ENCODE measurements at regions not wholly inside any gene's neighbourhood (a gene's known extent, or its start where the extent isn't known, plus 50 kb on each side); places are given as distances from the start of the nearest gene placed in this dataset.

DNA sequence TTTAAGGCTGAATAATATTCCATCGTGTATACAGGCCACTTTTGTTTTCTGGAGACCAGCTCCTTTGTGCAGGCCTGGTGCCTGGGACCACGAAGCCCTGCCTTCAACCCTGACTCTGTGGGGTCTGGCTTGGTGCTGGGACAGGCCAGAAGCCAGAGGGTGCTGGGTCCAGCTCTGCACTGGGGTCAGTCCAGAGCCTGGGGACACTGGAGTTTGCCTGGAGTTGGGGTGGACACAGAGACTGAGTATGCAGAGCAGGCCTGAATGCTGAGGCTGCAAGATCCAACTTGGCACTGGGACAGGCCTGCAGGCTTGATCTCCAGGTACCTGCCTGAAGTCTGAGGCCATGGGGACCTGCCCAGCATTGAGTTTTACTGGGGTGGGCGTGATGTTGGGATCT, 558.8 kb upstream of the CNTNAP2 start:
- TF ChIP-seq, protein P1, sequence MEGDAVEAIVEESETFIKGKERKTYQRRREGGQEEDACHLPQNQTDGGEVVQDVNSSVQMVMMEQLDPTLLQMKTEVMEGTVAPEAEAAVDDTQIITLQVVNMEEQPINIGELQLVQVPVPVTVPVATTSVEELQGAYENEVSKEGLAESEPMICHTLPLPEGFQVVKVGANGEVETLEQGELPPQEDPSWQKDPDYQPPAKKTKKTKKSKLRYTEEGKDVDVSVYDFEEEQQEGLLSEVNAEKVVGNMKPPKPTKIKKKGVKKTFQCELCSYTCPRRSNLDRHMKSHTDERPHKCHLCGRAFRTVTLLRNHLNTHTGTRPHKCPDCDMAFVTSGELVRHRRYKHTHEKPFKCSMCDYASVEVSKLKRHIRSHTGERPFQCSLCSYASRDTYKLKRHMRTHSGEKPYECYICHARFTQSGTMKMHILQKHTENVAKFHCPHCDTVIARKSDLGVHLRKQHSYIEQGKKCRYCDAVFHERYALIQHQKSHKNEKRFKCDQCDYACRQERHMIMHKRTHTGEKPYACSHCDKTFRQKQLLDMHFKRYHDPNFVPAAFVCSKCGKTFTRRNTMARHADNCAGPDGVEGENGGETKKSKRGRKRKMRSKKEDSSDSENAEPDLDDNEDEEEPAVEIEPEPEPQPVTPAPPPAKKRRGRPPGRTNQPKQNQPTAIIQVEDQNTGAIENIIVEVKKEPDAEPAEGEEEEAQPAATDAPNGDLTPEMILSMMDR (conservative IDR thresholded peaks at IDR 0.05 in 1 of 2, IDR thresholded peaks at IDR 0.05 in 1 of 2; ENCODE audit: extremely low read depth in 1 of 2, insufficient read depth in 1 of 2, low read depth in 1 of 2, low read length in 2 of 2) = no peak
- TF ChIP-seq EZH2 (IDR thresholded peaks at IDR 0.05; ENCODE audit: borderline replicate concordance, low read length) = no peak
